Vagina (tissue), 2 donors: ENCODE measurements at regions not wholly inside any gene's neighbourhood (a gene's known extent, or its start where the extent isn't known, plus 50 kb on each side); places are given as distances from the start of the nearest gene placed in this dataset.

Experiments
- POLR2A ChIP-seq, 2 donors: fragments of 450-650 bp; IDR thresholded peaks; one replicate each; pipeline ENCODE4 v1.6.1; 2017; ENCODE audit warnings: antibody characterized with exemption in 2 of 2, mild to moderate bottlenecking in 2 of 2, moderate library complexity in 2 of 2
- TF ChIP-seq, protein P1 (sequence below), 3 experiments: fragments of 450-650 bp in 2 of 3; fragments of 200-600 bp in 1 of 3; sonication (generic) in 1 of 3; IDR thresholded peaks; one replicate each; pipeline ENCODE4 v1.5.1; 2017 to 2019; ENCODE audit warnings: antibody characterized with exemption in 3 of 3, mild to moderate bottlenecking in 2 of 3, moderate library complexity in 2 of 3

DNA sequence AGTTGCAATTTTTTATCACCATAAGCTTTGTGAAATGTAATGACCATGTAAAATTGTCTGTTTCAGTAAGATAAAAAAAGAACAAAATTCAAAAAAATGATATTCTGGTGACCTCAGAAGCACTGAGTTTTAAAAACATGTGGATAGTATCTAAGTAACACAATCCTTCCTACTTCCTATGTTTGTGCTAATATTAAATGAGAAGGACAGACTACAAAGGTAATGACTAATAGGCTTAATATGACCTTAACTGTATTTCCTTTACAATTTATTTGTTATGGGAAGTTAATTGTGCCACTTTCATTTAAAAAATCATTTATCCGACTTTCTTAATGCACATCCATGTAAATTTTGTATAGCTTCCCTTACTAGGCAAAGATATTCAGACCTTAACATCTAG, 1030.4 kb upstream of the ATXN8OS start:
- TF ChIP-seq POLR2A (IDR thresholded peaks at IDR 0.05), result no peak
- TF ChIP-seq, protein P1, sequence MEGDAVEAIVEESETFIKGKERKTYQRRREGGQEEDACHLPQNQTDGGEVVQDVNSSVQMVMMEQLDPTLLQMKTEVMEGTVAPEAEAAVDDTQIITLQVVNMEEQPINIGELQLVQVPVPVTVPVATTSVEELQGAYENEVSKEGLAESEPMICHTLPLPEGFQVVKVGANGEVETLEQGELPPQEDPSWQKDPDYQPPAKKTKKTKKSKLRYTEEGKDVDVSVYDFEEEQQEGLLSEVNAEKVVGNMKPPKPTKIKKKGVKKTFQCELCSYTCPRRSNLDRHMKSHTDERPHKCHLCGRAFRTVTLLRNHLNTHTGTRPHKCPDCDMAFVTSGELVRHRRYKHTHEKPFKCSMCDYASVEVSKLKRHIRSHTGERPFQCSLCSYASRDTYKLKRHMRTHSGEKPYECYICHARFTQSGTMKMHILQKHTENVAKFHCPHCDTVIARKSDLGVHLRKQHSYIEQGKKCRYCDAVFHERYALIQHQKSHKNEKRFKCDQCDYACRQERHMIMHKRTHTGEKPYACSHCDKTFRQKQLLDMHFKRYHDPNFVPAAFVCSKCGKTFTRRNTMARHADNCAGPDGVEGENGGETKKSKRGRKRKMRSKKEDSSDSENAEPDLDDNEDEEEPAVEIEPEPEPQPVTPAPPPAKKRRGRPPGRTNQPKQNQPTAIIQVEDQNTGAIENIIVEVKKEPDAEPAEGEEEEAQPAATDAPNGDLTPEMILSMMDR (IDR thresholded peaks at IDR 0.05), result no peak
